ENCODE measurements at regions not wholly inside any gene's neighbourhood (a gene's known extent, or its start where the extent isn't known, plus 50 kb on each side); places are given as distances from the start of the nearest gene placed in this dataset.

DNA sequence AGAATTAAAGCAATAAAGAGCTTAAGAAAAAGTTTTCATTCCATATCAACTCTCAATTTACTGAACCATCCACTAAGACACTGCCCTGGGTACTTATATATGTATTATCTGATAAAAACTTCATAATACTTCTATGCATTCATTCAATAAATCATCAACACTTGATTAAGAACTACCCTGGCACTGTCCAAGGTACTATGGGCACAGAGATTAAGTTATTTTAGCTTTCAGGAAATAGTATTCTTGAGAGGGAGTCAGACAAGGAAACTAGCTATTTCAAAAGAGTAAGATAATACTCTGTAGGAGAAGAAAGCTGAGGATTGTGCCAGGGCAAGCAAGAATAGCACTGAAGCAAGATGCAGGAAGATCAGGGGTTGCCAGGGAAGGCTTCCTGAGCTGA is 640.8 kb downstream of the FAM181B start:
- Mint-ChIP-seq H3K4me3 (no peak overlapping the region), H3K4me1 (no peaks in the 10 kb centered on the region), H3K27me3 (ENCODE audit: low read depth) (no peaks in the 10 kb centered on the region), H3K27ac (no peak overlapping the region), H3K9me3 (no peaks in the 10 kb centered on the region), H3K36me3 (ENCODE audit: insufficient read depth in 1 of 3, low read depth in 3 of 3) (no peaks in the 10 kb centered on the region)
- no peak for DNase-seq
- Histone ChIP-seq H3K14ac (ENCODE audit: insufficient read depth, low read length) (no peak overlapping the region), H2BK120ac (ENCODE audit: low read depth, low read length, poor library complexity, severe bottlenecking) (no peak overlapping the region), H3K79me1 (ENCODE audit: insufficient read depth, low read depth, low read length, poor library complexity, severe bottlenecking) (no peaks in the 10 kb centered on the region), H4K91ac (ENCODE audit: insufficient read length, low read depth, low read length) (no peak overlapping the region), H3K79me2 (ENCODE audit: insufficient read depth, low read length) (no peaks in the 10 kb centered on the region), H3K18ac (ENCODE audit: insufficient read length, low read depth, low read length) (no peak overlapping the region), H4K5ac (ENCODE audit: insufficient read length, low read depth, low read length) (no peak overlapping the region), H3K27me3 (ENCODE audit: insufficient read depth, low read length) (no peaks in the 10 kb centered on the region), H3K27ac (ENCODE audit: insufficient read length, low read depth, low read length) (no peak overlapping the region), H3K23ac (ENCODE audit: insufficient read length, low read depth, low read length) (no peak overlapping the region), H2BK12ac (ENCODE audit: insufficient read length, low read depth, low read length) (no peak overlapping the region), H4K20me1 (ENCODE audit: control insufficient read depth, insufficient read depth, insufficient read length) (no peaks in the 10 kb centered on the region), H3K4me1 (ENCODE audit: insufficient read depth, low read length) (no peaks in the 10 kb centered on the region), H4K8ac (replicated peaks; ENCODE audit: insufficient read length, low read depth, low read length) (no peak overlapping the region), H2AK5ac (ENCODE audit: insufficient read length, low read length) (no peak overlapping the region), H2BK5ac (ENCODE audit: insufficient read length, low read length) (no peak overlapping the region), H3K4me2 (ENCODE audit: insufficient read depth, insufficient read length, low read length) (no peak overlapping the region), H2BK15ac (ENCODE audit: low read depth, low read length) (no peak overlapping the region), H3K56ac (ENCODE audit: insufficient read length, low read depth, low read length) (no peak overlapping the region), H2AFZ (ENCODE audit: low read length) (no peak overlapping the region), H2BK20ac (ENCODE audit: low read depth, low read length, poor library complexity, severe bottlenecking) (no peak overlapping the region), H3K9me3 (ENCODE audit: control insufficient read depth, low read depth, low read length) (no peaks in the 10 kb centered on the region), H3K9ac (ENCODE audit: extremely low read depth, insufficient read length, low read length) (no peak overlapping the region), H3K4ac (ENCODE audit: low read depth, low read length) (no peak overlapping the region), H3K23me2 (ENCODE audit: insufficient read length, low read depth, low read length, poor library complexity, severe bottlenecking) (no peaks in the 10 kb centered on the region), H3T11ph (ENCODE audit: low read length) (no peak overlapping the region)
- TF ChIP-seq, protein P1, sequence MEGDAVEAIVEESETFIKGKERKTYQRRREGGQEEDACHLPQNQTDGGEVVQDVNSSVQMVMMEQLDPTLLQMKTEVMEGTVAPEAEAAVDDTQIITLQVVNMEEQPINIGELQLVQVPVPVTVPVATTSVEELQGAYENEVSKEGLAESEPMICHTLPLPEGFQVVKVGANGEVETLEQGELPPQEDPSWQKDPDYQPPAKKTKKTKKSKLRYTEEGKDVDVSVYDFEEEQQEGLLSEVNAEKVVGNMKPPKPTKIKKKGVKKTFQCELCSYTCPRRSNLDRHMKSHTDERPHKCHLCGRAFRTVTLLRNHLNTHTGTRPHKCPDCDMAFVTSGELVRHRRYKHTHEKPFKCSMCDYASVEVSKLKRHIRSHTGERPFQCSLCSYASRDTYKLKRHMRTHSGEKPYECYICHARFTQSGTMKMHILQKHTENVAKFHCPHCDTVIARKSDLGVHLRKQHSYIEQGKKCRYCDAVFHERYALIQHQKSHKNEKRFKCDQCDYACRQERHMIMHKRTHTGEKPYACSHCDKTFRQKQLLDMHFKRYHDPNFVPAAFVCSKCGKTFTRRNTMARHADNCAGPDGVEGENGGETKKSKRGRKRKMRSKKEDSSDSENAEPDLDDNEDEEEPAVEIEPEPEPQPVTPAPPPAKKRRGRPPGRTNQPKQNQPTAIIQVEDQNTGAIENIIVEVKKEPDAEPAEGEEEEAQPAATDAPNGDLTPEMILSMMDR (conservative IDR thresholded peaks at IDR 0.05), result no peak

Measured in H9 (cell line).